Activated CD8-positive, alpha-beta T cell treated with anti-CD3 and anti-CD28 coated beads for 36 hours (primary cell): ENCODE measurements at regions not wholly inside any gene's neighbourhood (a gene's known extent, or its start where the extent isn't known, plus 50 kb on each side); places are given as distances from the start of the nearest gene placed in this dataset.

Experiments
- ATAC-seq: fragments of 200-7000 bp; cut with Tn5 transposase; one replicate; pipeline ENCODE4 v1.10.0; 2021; ENCODE audit warnings: mild to moderate bottlenecking, moderate library complexity
- CTCF ChIA-PET: fragments of 350-600 bp; sonication (Branson Sonifier 250); formaldehyde crosslinking; loops from one replicate; lab custom pipeline; 2021; ENCODE audit warnings: antibody characterized with exemption; lab: Charles Lee
- POLR2A ChIA-PET: fragments of 350-600 bp; sonication (Branson Sonifier 250); formaldehyde crosslinking; loops from one replicate; lab custom pipeline; 2021; ENCODE audit warnings: antibody characterized with exemption; lab: Charles Lee
- DNase-seq: peaks from one replicate; pipeline ENCODE4 v3.0.0-alpha.2; 2020
- H3K27ac Mint-ChIP-seq: one replicate; pipeline ENCODE4 v1.8.0; 2021; ENCODE audit warnings: mild to moderate bottlenecking, mixed read lengths
- H3K27me3 Mint-ChIP-seq: one replicate; pipeline ENCODE4 v1.8.0; 2021; ENCODE audit warnings: mixed read lengths
- H3K36me3 Mint-ChIP-seq: one replicate; pipeline ENCODE4 v1.8.0; 2021; ENCODE audit warnings: low read depth, mixed read lengths
- H3K4me1 Mint-ChIP-seq: one replicate; pipeline ENCODE4 v1.8.0; 2021; ENCODE audit warnings: low read depth, mixed read lengths
- H3K4me3 Mint-ChIP-seq: one replicate; pipeline ENCODE4 v1.8.0; 2021; ENCODE audit warnings: mild to moderate bottlenecking, moderate library complexity, mixed read lengths
- H3K9me3 Mint-ChIP-seq: one replicate; pipeline ENCODE4 v1.8.0; 2021; ENCODE audit warnings: mixed read lengths
- intact Hi-C: fragments of 100-400 bp; cut with micrococcal nuclease; formaldehyde crosslinking; loops from one replicate; pipeline ENCODE4 v1.10.0; 2022
- TF ChIP-seq, protein P1 (sequence below): fragments of 200-600 bp; IDR thresholded peaks from one replicate; pipeline ENCODE4 v1.8.0; 2022; ENCODE audit warnings: antibody characterized with exemption, mild to moderate bottlenecking

DNA sequence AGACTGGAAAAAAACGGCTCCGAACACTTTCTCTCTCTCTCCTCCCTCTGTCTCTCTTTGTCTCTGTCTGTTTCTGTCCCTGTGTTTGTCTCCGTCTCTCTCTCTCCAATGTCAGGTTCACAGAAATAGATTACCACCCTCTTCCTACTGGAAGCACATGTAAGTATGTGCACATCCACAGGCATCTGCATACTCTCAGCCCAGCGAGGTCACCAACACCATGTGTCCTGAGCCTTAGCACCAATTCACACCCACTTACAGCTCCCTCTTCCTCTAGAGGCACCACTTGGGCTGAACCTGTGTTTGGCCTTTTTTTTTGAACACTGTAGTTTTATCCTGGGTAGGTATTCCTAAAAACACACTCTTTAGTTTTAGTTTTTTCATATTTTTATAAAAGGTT, 130.5 kb downstream of the ETS2 start:
- DNase-seq, result no peak
- H3K4me3 Mint-ChIP-seq, result no peak overlapping the region
- H3K4me1 Mint-ChIP-seq, result peaks cover 9% of the 10 kb centered on the region
- no peak for ATAC-seq
- no peak overlapping the region for H3K27ac Mint-ChIP-seq
- TF ChIP-seq, protein P1, sequence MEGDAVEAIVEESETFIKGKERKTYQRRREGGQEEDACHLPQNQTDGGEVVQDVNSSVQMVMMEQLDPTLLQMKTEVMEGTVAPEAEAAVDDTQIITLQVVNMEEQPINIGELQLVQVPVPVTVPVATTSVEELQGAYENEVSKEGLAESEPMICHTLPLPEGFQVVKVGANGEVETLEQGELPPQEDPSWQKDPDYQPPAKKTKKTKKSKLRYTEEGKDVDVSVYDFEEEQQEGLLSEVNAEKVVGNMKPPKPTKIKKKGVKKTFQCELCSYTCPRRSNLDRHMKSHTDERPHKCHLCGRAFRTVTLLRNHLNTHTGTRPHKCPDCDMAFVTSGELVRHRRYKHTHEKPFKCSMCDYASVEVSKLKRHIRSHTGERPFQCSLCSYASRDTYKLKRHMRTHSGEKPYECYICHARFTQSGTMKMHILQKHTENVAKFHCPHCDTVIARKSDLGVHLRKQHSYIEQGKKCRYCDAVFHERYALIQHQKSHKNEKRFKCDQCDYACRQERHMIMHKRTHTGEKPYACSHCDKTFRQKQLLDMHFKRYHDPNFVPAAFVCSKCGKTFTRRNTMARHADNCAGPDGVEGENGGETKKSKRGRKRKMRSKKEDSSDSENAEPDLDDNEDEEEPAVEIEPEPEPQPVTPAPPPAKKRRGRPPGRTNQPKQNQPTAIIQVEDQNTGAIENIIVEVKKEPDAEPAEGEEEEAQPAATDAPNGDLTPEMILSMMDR, result no peak
- H3K9me3 Mint-ChIP-seq, result no peaks in the 10 kb centered on the region
- ChIA-PET POLR2A (interaction anchor here (1.3 kb wide), 1 partner anchor 10 kb away, joined by 3 read pairs; no protein-coding TSS in a partner anchor), CTCF (no interaction called here)
- H3K36me3 Mint-ChIP-seq, result no peaks in the 10 kb centered on the region
- no peaks in the 10 kb centered on the region for H3K27me3 Mint-ChIP-seq
- intact Hi-C loops, result no loop called here

DNA sequence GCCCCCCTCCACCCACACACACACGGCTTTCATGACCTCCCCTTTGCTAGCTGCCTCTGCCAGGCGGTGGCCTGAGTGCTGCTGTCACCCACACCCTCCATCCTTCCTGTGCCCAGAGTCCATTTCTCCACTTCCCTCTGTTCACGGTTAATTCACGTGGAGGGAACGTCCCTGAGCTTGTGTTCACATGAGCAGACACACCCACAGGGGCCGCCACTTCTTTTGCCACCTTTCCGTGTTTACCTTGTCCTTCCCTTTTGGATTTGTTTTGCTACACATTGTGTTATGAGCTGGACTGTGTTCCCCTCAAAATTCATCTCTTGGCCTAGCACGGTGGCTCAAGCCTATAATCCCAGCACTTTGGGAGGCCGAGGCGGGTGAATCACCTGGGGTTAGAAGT, 128.0 kb downstream of the ETS2 start:
- no peaks in the 10 kb centered on the region for H3K36me3 Mint-ChIP-seq
- intact Hi-C loops, result no loop called here
- H3K27me3 Mint-ChIP-seq, result no peaks in the 10 kb centered on the region
- no peak for ATAC-seq
- no peak for DNase-seq
- TF ChIP-seq, protein P1, result no peak
- peaks cover 9% of the 10 kb centered on the region for H3K4me1 Mint-ChIP-seq
- H3K4me3 Mint-ChIP-seq, result no peak overlapping the region
- ChIA-PET CTCF (no interaction called here), POLR2A (no interaction called here)
- H3K27ac Mint-ChIP-seq, result no peak overlapping the region
- peaks cover 1% of the 10 kb centered on the region for H3K9me3 Mint-ChIP-seq

DNA sequence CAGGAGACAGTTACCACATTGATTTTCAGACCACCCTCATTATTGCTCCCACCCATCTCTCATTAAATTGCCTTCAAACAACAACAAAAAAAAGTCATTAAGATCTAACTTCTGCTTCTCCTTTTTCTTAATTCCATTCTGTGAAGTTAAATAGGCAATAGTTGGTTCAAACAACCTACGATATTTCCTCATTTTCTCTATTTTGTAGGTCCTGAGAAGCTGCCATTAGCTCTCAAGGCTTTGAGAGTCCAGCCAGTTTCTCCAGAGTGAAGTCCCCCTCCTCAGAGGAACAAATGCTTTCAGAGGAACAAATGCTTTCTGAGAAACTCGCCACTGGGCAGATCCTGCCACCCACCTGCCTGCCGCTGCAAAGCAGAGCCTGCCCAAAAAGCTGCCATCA, 125.6 kb downstream of the ETS2 start:
- H3K36me3 Mint-ChIP-seq, result no peaks in the 10 kb centered on the region
- ATAC-seq (no peak), DNase-seq (no peak)
- TF ChIP-seq, protein P1, result no peak
- H3K4me1 Mint-ChIP-seq, result no peaks in the 10 kb centered on the region
- ChIA-PET POLR2A (no interaction called here), CTCF (no interaction called here)
- peaks cover 1% of the 10 kb centered on the region for H3K9me3 Mint-ChIP-seq
- intact Hi-C loops, result no loop called here
- peaks cover 5% of the 10 kb centered on the region for H3K27me3 Mint-ChIP-seq
- H3K4me3 Mint-ChIP-seq, result no peak overlapping the region
- H3K27ac Mint-ChIP-seq, result no peak overlapping the region

DNA sequence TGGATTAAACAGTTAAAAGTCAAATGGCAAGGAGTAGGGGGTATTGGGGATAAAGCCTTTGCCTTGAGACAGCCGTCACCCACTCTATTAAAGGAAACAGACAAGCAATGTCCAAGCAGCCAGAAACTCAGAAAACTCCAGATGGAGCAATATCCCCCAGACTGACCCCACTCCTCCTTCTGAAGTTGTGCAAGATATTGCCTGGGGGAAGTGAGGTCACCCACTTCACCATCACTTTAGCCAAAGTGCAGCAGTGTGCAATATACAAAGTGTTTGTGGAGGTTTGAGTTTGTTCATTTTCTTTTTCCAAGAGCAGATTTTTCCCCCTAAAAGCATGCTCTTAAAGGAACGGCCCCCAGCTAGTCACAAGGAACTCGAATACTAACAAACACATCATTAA, 125.1 kb downstream of the ETS2 start:
- intact Hi-C loops, result no loop called here
- H3K4me1 Mint-ChIP-seq, result no peaks in the 10 kb centered on the region
- DNase-seq, result no peak
- H3K4me3 Mint-ChIP-seq, result no peak overlapping the region
- H3K36me3 Mint-ChIP-seq, result no peaks in the 10 kb centered on the region
- ChIA-PET CTCF (no interaction called here), POLR2A (interaction anchor here (0.7 kb wide), 1 partner anchor 25 kb away, joined by 3 read pairs; no protein-coding TSS in a partner anchor)
- TF ChIP-seq, protein P1, result no peak
- H3K27ac Mint-ChIP-seq, result no peak overlapping the region
- H3K9me3 Mint-ChIP-seq, result peaks cover 1% of the 10 kb centered on the region
- no peak for ATAC-seq
- peaks cover 5% of the 10 kb centered on the region for H3K27me3 Mint-ChIP-seq

DNA sequence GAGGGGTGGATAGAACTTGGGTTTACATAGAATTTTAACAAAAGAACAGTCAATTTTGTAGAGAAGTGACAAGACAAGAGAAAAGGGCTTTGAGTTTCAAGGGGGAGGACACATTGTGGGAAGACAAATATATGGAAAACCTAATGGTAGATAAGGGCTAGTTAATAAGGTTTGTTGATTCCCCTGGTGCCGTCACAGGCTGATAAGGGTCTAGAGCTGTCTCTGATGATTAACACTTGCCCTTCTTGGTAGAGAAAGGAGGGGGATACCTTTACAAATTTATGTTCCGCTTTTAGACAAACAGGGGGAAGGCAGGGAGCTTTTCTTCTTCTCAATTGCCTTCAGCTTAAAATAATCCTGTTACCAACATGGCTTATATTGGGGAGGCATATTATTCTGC, 124.3 kb downstream of the ETS2 start:
- TF ChIP-seq, protein P1, result no peak
- ChIA-PET POLR2A (interaction anchor here (0.7 to 1.3 kb wide), 2 partner anchors 26 to 59 kb away, joined by 3 read pairs; no protein-coding TSS in a partner anchor), CTCF (interaction anchor here (0.6 kb wide), 1 partner anchor 166 kb away, joined by 3 read pairs; no protein-coding TSS in a partner anchor)
- Mint-ChIP-seq H3K4me1 (no peaks in the 10 kb centered on the region), H3K36me3 (no peaks in the 10 kb centered on the region), H3K4me3 (no peak overlapping the region), H3K27me3 (peaks cover 5% of the 10 kb centered on the region), H3K27ac (no peak overlapping the region), H3K9me3 (peaks cover 1% of the 10 kb centered on the region)
- intact Hi-C loops, result no loop called here
- DNase-seq, result no peak
- ATAC-seq, result no peak
